Fibroblast of skin of scalp (primary cell): ENCODE measurements at regions not wholly inside any gene's neighbourhood (a gene's known extent, or its start where the extent isn't known, plus 50 kb on each side); places are given as distances from the start of the nearest gene placed in this dataset.
"Not testable (repeated sequence)": the region's sequence is repeated elsewhere in the genome, so short reads cannot be mapped to it uniquely, and the experiment has no call there.

Experiments
- DNase-seq: peaks from one replicate; pipeline ENCODE4 v3.0.0-alpha.2; 2013

GRCh38 chr9:29282121-29282520, 1708.8 kb upstream of the C9orf72 start:
- DNase-seq: no peak

- DNase-seq: peak; percentile 27
Observed at GRCh38 chr9:29285818-29286217, 1712.5 kb upstream of the C9orf72 start.

GRCh38 chr9:29289365-29289764, 1716.1 kb upstream of the C9orf72 start:
- no peak for DNase-seq

GRCh38 chr9:29290516-29290915, 1717.2 kb upstream of the C9orf72 start:
- DNase-seq: no peak

- no peak for DNase-seq
Observed at GRCh38 chr9:29297592-29297991, 1724.3 kb upstream of the C9orf72 start.

GRCh38 chr9:29311221-29311620, 1737.9 kb upstream of the C9orf72 start:
- peak; percentile 57 for DNase-seq

- DNase-seq: no peak
Observed at GRCh38 chr9:29312327-29312726, 1739.0 kb upstream of the C9orf72 start.

- DNase-seq: peak; percentile 39
Observed at GRCh38 chr9:29319736-29320513, 1746.6 kb upstream of the C9orf72 start.

GRCh38 chr9:29322240-29322639, 1749.0 kb upstream of the C9orf72 start:
- DNase-seq: no peak

GRCh38 chr9:29325894-29326293, 1752.6 kb upstream of the C9orf72 start:
- no peak for DNase-seq

- peak; percentile 84 for DNase-seq
Observed at GRCh38 chr9:29332789-29333188, 1759.5 kb upstream of the C9orf72 start.

- DNase-seq: no peak
Observed at GRCh38 chr9:29336281-29336680, 1763.0 kb upstream of the C9orf72 start.

- no peak for DNase-seq
Observed at GRCh38 chr9:29339387-29339786, 1766.1 kb upstream of the C9orf72 start.

GRCh38 chr9:29348999-29349398, 1775.7 kb upstream of the C9orf72 start:
- peak; percentile 13 for DNase-seq

GRCh38 chr9:29389421-29389820, 1816.1 kb upstream of the C9orf72 start:
- DNase-seq: no peak

- no peak for DNase-seq
Observed at GRCh38 chr9:29390859-29391258, 1817.6 kb upstream of the C9orf72 start.

- DNase-seq: peak; percentile 21
Observed at GRCh38 chr9:29393064-29393463, 1819.8 kb upstream of the C9orf72 start.

GRCh38 chr9:29394855-29395254, 1821.6 kb upstream of the C9orf72 start:
- DNase-seq: no peak

GRCh38 chr9:29397148-29397547, 1823.9 kb upstream of the C9orf72 start:
- DNase-seq: no peak

GRCh38 chr9:29416204-29416603, 1842.9 kb upstream of the C9orf72 start:
- DNase-seq: no peak

GRCh38 chr9:29422438-29422837, 1849.2 kb upstream of the C9orf72 start:
- no peak for DNase-seq

- DNase-seq: no peak
Observed at GRCh38 chr9:29432191-29432590, 1858.9 kb upstream of the C9orf72 start.

GRCh38 chr9:29432656-29433055, 1859.4 kb upstream of the C9orf72 start:
- not testable (repeated sequence) for DNase-seq

- no peak for DNase-seq
Observed at GRCh38 chr9:29435368-29435767, 1862.1 kb upstream of the C9orf72 start.

- DNase-seq: no peak
Observed at GRCh38 chr9:29437526-29437925, 1864.2 kb upstream of the C9orf72 start.
